GM12878 (cell line): ENCODE measurements at regions not wholly inside any gene's neighbourhood (a gene's known extent, or its start where the extent isn't known, plus 50 kb on each side); places are given as distances from the start of the nearest gene placed in this dataset.

Source experiments
- DPF2 ChIP-seq: fragments of 450-650 bp; IDR thresholded peaks from 2 replicates; pipeline ENCODE4 v1.6.1; 2017; ENCODE audit warnings: mild to moderate bottlenecking
- EP300 ChIP-seq, 2 experiments: fragments of 150-350 bp in 1 of 2; IDR thresholded peaks; 2 replicates each; pipeline ENCODE4 v1.6.1; 2011 to 2012; ENCODE audit warnings: low read depth in 2 of 2, low read length in 2 of 2, borderline replicate concordance in 1 of 2, improper control_type of control experiment in 1 of 2, inconsistent platforms in 1 of 2; ENCODE audit not compliant: control insufficient read depth in 1 of 2
- HCFC1 ChIP-seq: fragments of 150-350 bp; IDR thresholded peaks from 2 replicates; pipeline ENCODE4 v1.6.1; 2014; ENCODE audit warnings: low read length
- PAX8 ChIP-seq: fragments of 450-650 bp; IDR thresholded peaks from 2 replicates; pipeline ENCODE4 v1.6.1; 2017; ENCODE audit warnings: mild to moderate bottlenecking, moderate library complexity
- SMAD1 ChIP-seq: fragments of 450-650 bp; IDR thresholded peaks from 2 replicates; pipeline ENCODE4 v1.6.1; 2018; ENCODE audit warnings: mild to moderate bottlenecking, low read depth; ENCODE audit not compliant: partially characterized antibody
- SP1 ChIP-seq: IDR thresholded peaks from one replicate; pipeline ENCODE4 v1.6.1; 2011; ENCODE audit warnings: low read depth, low read length
- TARDBP ChIP-seq: IDR thresholded peaks from 2 replicates; pipeline ENCODE4 v1.6.1; 2016; ENCODE audit warnings: borderline replicate concordance
- TF ChIP-seq, protein P1 (sequence below): fragments of 450-650 bp; formaldehyde crosslinking; IDR thresholded peaks from 2 replicates; pipeline ENCODE4 v1.5.0; 2022; ENCODE audit warnings: mild to moderate bottlenecking, missing genetic modification characterization
- TF ChIP-seq, protein P2 (sequence below): IDR thresholded peaks from 2 replicates; pipeline ENCODE4 v1.6.1; 2012; ENCODE audit warnings: low read length, inconsistent platforms
- TF ChIP-seq, protein P3 (sequence below): fragments of 450-650 bp; IDR thresholded peaks from 2 replicates; pipeline ENCODE4 v1.6.1; 2018; ENCODE audit warnings: borderline replicate concordance, mild to moderate bottlenecking; ENCODE audit not compliant: partially characterized antibody
- TF ChIP-seq, protein P4 (sequence below), 3 experiments: IDR thresholded peaks in 2 of 3; conservative IDR thresholded peaks in 1 of 3; 2 replicates each; pipeline ENCODE4 v1.5.1; 2011; ENCODE audit warnings: low read depth in 3 of 3, low read length in 3 of 3, mild to moderate bottlenecking in 3 of 3, control low read depth in 2 of 3, moderate library complexity in 2 of 3, inconsistent platforms in 1 of 3, mixed read lengths in 1 of 3; ENCODE audit not compliant: control insufficient read depth in 2 of 3, insufficient read depth in 1 of 3; ENCODE audit errors: extremely low read depth in 1 of 3
- TF ChIP-seq, protein P5 (sequence below): IDR thresholded peaks from 2 replicates; pipeline ENCODE4 v1.6.1; 2012; ENCODE audit warnings: low read depth, low read length, improper control_type of control experiment

DNA sequence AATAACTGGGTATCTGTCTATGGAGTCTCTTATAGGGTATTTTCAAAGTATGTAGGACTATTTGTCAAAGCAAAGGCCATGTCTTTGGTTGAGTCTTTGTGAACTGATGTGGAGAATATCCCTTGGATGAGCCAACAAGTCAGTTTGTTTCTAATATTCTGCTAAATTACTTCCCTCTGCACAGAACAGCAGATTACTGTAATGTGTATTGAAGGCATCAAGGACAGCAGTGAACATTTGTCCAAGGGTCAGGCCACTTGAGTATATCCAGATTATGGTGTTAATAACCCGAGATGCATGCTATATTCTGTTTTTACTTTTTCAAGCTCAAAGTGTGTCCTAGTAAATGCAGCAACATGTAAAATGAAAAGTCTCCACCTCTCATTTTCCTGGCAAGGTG is 144.2 kb upstream of the GLI3 start:
- TF ChIP-seq EP300 (IDR thresholded peaks at IDR 0.05; ENCODE audit: borderline replicate concordance in 1 of 2, control insufficient read depth in 1 of 2, low read depth in 2 of 2, low read length in 2 of 2) (no peak), PAX8 (no peak), TARDBP (no peak), DPF2 (no peak), SMAD1 (no peak), SP1 (no peak), HCFC1 (no peak)
- TF ChIP-seq, protein P1, sequence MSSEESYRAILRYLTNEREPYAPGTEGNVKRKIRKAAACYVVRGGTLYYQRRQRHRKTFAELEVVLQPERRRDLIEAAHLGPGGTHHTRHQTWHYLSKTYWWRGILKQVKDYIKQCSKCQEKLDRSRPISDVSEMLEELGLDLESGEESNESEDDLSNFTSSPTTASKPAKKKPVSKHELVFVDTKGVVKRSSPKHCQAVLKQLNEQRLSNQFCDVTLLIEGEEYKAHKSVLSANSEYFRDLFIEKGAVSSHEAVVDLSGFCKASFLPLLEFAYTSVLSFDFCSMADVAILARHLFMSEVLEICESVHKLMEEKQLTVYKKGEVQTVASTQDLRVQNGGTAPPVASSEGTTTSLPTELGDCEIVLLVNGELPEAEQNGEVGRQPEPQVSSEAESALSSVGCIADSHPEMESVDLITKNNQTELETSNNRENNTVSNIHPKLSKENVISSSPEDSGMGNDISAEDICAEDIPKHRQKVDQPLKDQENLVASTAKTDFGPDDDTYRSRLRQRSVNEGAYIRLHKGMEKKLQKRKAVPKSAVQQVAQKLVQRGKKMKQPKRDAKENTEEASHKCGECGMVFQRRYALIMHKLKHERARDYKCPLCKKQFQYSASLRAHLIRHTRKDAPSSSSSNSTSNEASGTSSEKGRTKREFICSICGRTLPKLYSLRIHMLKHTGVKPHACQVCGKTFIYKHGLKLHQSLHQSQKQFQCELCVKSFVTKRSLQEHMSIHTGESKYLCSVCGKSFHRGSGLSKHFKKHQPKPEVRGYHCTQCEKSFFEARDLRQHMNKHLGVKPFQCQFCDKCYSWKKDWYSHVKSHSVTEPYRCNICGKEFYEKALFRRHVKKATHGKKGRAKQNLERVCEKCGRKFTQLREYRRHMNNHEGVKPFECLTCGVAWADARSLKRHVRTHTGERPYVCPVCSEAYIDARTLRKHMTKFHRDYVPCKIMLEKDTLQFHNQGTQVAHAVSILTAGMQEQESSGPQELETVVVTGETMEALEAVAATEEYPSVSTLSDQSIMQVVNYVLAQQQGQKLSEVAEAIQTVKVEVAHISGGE (CRISPR knock-in tag): no peak
- TF ChIP-seq, protein P2, sequence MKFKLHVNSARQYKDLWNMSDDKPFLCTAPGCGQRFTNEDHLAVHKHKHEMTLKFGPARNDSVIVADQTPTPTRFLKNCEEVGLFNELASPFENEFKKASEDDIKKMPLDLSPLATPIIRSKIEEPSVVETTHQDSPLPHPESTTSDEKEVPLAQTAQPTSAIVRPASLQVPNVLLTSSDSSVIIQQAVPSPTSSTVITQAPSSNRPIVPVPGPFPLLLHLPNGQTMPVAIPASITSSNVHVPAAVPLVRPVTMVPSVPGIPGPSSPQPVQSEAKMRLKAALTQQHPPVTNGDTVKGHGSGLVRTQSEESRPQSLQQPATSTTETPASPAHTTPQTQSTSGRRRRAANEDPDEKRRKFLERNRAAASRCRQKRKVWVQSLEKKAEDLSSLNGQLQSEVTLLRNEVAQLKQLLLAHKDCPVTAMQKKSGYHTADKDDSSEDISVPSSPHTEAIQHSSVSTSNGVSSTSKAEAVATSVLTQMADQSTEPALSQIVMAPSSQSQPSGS: no peak
- TF ChIP-seq, protein P3, sequence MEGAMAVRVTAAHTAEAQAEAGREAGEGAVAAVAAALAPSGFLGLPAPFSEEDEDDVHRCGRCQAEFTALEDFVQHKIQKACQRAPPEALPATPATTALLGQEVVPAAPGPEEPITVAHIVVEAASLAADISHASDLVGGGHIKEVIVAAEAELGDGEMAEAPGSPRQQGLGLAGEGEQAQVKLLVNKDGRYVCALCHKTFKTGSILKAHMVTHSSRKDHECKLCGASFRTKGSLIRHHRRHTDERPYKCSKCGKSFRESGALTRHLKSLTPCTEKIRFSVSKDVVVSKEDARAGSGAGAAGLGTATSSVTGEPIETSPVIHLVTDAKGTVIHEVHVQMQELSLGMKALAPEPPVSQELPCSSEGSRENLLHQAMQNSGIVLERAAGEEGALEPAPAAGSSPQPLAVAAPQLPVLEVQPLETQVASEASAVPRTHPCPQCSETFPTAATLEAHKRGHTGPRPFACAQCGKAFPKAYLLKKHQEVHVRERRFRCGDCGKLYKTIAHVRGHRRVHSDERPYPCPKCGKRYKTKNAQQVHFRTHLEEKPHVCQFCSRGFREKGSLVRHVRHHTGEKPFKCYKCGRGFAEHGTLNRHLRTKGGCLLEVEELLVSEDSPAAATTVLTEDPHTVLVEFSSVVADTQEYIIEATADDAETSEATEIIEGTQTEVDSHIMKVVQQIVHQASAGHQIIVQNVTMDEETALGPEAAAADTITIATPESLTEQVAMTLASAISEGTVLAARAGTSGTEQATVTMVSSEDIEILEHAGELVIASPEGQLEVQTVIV: no peak
- TF ChIP-seq, protein P4, sequence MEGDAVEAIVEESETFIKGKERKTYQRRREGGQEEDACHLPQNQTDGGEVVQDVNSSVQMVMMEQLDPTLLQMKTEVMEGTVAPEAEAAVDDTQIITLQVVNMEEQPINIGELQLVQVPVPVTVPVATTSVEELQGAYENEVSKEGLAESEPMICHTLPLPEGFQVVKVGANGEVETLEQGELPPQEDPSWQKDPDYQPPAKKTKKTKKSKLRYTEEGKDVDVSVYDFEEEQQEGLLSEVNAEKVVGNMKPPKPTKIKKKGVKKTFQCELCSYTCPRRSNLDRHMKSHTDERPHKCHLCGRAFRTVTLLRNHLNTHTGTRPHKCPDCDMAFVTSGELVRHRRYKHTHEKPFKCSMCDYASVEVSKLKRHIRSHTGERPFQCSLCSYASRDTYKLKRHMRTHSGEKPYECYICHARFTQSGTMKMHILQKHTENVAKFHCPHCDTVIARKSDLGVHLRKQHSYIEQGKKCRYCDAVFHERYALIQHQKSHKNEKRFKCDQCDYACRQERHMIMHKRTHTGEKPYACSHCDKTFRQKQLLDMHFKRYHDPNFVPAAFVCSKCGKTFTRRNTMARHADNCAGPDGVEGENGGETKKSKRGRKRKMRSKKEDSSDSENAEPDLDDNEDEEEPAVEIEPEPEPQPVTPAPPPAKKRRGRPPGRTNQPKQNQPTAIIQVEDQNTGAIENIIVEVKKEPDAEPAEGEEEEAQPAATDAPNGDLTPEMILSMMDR (IDR thresholded peaks at IDR 0.05 in 2 of 3, conservative IDR thresholded peaks at IDR 0.05 in 1 of 3; ENCODE audit: control insufficient read depth in 2 of 3, extremely low read depth in 1 of 3, insufficient read depth in 1 of 3, low read depth in 3 of 3, low read length in 3 of 3): no peak
- TF ChIP-seq, protein P5, sequence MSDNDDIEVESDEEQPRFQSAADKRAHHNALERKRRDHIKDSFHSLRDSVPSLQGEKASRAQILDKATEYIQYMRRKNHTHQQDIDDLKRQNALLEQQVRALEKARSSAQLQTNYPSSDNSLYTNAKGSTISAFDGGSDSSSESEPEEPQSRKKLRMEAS: no peak
